Fibroblast of pulmonary artery (primary cell): ENCODE measurements at regions not wholly inside any gene's neighbourhood (a gene's known extent, or its start where the extent isn't known, plus 50 kb on each side); places are given as distances from the start of the nearest gene placed in this dataset.
"Not testable (repeated sequence)": the region's sequence is repeated elsewhere in the genome, so short reads cannot be mapped to it uniquely, and the experiment has no call there.

Experiments
- DNase-seq: peaks from one replicate; pipeline ENCODE4 v3.0.0-alpha.2; 2010; ENCODE audit warnings: low read depth
- H3K4me3 ChIP-seq: replicated peaks from 2 replicates; pipeline ENCODE4 v1.5.1; 2011; ENCODE audit warnings: low read depth, mild to moderate bottlenecking, control low read depth, low read length, moderate library complexity
- TF ChIP-seq, protein P1 (sequence below): IDR thresholded peaks from 2 replicates; pipeline ENCODE4 v1.5.1; 2011; ENCODE audit warnings: mild to moderate bottlenecking, control low read depth, low read length, inconsistent platforms; ENCODE audit errors: missing control alignments

DNA sequence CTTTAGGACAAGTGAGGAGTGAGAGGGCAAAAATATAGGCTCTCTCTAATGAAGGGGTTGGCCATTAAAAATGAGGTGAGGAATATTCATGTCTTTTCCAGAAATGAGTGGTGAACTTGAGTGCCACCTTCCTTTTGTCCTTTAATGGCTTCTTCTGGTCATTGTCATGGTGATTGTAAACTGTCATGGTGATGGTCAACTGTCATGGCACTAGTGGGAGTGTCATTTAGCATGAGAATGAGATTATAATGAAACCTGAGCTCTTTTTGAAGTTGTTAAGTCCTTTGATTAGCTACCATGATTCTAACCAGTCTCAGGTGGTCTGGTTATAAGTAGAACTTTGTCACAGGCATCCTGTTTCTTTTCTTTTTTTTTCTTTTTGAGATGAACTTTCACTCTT is 524.4 kb downstream of the NEBL start:
- H3K4me3 ChIP-seq, result no peak overlapping the region
- no peak for DNase-seq
- TF ChIP-seq, protein P1, sequence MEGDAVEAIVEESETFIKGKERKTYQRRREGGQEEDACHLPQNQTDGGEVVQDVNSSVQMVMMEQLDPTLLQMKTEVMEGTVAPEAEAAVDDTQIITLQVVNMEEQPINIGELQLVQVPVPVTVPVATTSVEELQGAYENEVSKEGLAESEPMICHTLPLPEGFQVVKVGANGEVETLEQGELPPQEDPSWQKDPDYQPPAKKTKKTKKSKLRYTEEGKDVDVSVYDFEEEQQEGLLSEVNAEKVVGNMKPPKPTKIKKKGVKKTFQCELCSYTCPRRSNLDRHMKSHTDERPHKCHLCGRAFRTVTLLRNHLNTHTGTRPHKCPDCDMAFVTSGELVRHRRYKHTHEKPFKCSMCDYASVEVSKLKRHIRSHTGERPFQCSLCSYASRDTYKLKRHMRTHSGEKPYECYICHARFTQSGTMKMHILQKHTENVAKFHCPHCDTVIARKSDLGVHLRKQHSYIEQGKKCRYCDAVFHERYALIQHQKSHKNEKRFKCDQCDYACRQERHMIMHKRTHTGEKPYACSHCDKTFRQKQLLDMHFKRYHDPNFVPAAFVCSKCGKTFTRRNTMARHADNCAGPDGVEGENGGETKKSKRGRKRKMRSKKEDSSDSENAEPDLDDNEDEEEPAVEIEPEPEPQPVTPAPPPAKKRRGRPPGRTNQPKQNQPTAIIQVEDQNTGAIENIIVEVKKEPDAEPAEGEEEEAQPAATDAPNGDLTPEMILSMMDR, result no peak

- DNase-seq, H3K4me3 ChIP-seq: not testable (repeated sequence)
Observed at GRCh38 chr10:20370977-20371533, 526.1 kb downstream of the NEBL start.

DNA sequence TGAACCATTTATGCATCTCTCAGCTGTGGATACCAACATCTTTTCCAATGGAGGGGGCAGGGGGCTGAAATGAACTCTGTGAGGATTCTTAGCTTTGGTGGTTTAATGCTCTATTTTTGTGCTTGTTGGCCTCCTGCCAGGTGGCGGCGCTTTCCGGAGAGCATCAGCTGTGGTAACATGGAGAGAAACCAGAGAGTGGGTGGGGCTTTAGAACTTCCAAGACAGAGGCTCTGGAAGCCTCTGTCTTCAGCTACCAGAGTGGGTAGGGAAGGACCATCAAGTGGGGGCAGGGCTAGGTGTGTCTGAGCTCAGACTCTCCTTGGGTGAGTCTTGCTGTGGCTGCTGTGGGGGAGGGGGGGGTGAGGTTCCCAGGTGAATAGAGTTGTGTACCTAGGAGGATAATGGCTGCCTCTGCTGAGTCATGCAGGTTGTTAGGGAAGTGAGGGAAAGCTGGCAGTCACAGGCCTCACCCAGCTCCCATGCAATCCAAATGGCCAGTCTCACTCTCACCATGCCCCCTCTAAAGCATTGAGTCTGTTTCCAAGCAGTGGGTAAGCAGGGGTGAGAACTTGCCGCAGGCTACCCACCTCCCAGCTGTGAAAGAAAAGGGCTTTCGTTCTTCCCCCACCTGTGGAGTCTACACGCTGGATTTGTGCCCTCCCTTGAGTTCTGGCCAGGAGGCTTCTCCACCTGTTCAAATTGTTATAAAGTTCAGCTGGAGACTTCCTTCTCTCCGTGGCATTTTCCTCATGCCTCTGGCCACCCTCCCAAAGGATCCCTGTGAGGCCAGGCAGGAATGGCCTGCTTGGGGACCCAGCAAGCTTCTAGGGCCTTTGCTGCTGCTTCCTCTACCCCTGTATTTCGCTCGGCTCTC is 527.0 kb downstream of the NEBL start:
- no peak for DNase-seq
- H3K4me3 ChIP-seq, result no peak overlapping the region
- TF ChIP-seq, protein P1, result no peak

GRCh38 chr10:20363684-20364083 is 533.4 kb downstream of the NEBL start:
- DNase-seq, result no peak
- TF ChIP-seq, protein P1, result no peak

DNA sequence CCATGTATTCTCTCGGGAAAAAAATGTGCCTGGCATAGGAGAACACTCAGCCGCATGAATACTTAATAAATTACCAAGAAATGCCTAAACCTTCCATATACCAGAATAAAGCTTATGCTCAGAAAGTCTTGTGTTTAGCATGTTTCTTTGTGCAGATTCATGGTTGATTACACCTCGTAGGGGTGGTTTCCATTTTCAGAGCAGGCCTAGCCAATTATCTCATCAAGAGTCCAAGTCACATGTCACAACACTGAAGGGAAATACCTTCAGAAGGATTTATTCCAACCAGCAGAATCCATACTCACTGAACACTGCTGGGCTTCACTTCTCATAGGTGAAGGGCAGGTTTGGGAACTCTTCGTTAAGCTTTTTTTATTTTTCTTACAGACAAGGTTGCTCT is 539.7 kb downstream of the PLXDC2 start:
- DNase-seq, result no peak
- TF ChIP-seq, protein P1, result no peak
- H3K4me3 ChIP-seq, result no peak overlapping the region

More at GRCh38 chr10:20363684-20364083, 533.4 kb downstream of the NEBL start:
- H3K4me3 ChIP-seq, result no peak overlapping the region

DNA sequence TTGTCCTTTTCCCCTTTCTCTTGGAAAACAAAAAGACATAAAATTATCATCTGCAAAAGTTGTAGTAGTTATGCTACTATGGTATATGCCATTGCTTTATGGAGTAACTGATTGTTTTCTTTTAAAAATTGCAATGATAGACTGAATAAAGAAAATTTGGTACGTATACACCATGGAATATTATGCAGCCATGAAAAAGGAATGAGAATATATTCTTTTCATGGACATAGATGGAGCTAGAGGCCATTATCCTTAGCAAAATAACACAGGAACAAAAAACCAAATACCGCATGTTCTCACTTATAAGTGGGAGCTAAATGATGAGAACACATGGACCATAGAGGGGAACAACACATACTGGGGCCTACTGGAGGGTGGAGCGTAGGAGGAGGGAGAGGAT is 538.8 kb downstream of the PLXDC2 start:
- no peak overlapping the region for H3K4me3 ChIP-seq
- TF ChIP-seq, protein P1, result no peak
- DNase-seq, result no peak

GRCh38 chr10:20354166-20354565 is 537.9 kb downstream of the PLXDC2 start:
- DNase-seq, result no peak
- TF ChIP-seq, protein P1, result no peak
- H3K4me3 ChIP-seq, result no peak overlapping the region
